Tibial nerve (tissue), 4 donors: ENCODE measurements at regions not wholly inside any gene's neighbourhood (a gene's known extent, or its start where the extent isn't known, plus 50 kb on each side); places are given as distances from the start of the nearest gene placed in this dataset.

Source experiments
- DNase-seq, 2 donors: peaks; one replicate each; pipeline ENCODE4 v3.0.0-alpha.2; 2019; ENCODE audit warnings: low spot score in 2 of 2
- H3K27ac ChIP-seq, 4 donors: fragments of 200-600 bp; sonication (generic) in 3 of 4; one replicate each; pipeline ENCODE4 v1.5.1; 2017 to 2019; ENCODE audit warnings: mild to moderate bottlenecking in 1 of 4
- H3K27me3 ChIP-seq, 2 donors: fragments of 200-600 bp; sonication (generic) in 1 of 2; one replicate each; pipeline versions ENCODE4 v1.5.1 to v1.6.0; 2017 to 2019
- H3K36me3 ChIP-seq, 3 donors: fragments of 200-600 bp; sonication (generic); one replicate each; pipeline ENCODE4 v1.5.1; 2018 to 2019
- H3K4me1 ChIP-seq, 4 donors: fragments of 200-600 bp; sonication (generic) in 3 of 4; one replicate each; pipeline ENCODE4 v1.5.1; 2017 to 2019
- H3K4me3 ChIP-seq, 4 donors: fragments of 200-600 bp; sonication (generic) in 3 of 4; one replicate each; pipeline ENCODE4 v1.5.1; 2017 to 2019; ENCODE audit warnings: mild to moderate bottlenecking in 1 of 4, moderate library complexity in 1 of 4
- H3K9me3 ChIP-seq, 4 donors: fragments of 200-600 bp; sonication (generic) in 3 of 4; one replicate each; pipeline ENCODE4 v1.5.1; 2017 to 2019
- CTCF ChIP-seq, 5 experiments: fragments of 200-600 bp in 3 of 5; fragments of 450-650 bp in 2 of 5; sonication (generic) in 3 of 5; IDR thresholded peaks; one replicate each; pipeline ENCODE4 v1.5.1; 2016 to 2019; ENCODE audit warnings: antibody characterized with exemption in 5 of 5, mild to moderate bottlenecking in 3 of 5, moderate library complexity in 2 of 5
- EP300 ChIP-seq, 2 donors: sonication (generic); formaldehyde crosslinking; IDR thresholded peaks; one replicate each; pipeline ENCODE4 v1.6.1; 2017; ENCODE audit warnings: antibody characterized with exemption in 2 of 2, mild to moderate bottlenecking in 1 of 2
- POLR2A ChIP-seq, 2 donors: fragments of 450-650 bp; IDR thresholded peaks; one replicate each; pipeline ENCODE4 v1.6.1; 2017; ENCODE audit warnings: antibody characterized with exemption in 2 of 2, mild to moderate bottlenecking in 2 of 2, moderate library complexity in 2 of 2
- WGBS, 2 donors: methylation state at CpG; one replicate each; pipeline ENCODE4 v1.1.5; 2018; 5-methylcytosine and 5-hydroxymethylcytosine counted together

GRCh38 chr14:83702619-83703018 is 1827.3 kb upstream of the FLRT2 start:
- no peaks in the 10 kb centered on the region for H3K4me1 ChIP-seq
- no peaks in the 10 kb centered on the region for H3K36me3 ChIP-seq
- no peaks in the 10 kb centered on the region for H3K9me3 ChIP-seq
- TF ChIP-seq POLR2A (IDR thresholded peaks at IDR 0.05) (no peak), CTCF (IDR thresholded peaks at IDR 0.05) (no peak), EP300 (IDR thresholded peaks at IDR 0.05) (no peak)
- 69 to 77% methylated on average over 1 of the region's 1 CpG for WGBS, 2 donors
- H3K4me3 ChIP-seq = no peak overlapping the region
- no peak for DNase-seq
- no peaks in the 10 kb centered on the region for H3K27me3 ChIP-seq
- H3K27ac ChIP-seq = no peak overlapping the region

GRCh38 chr14:83706231-83706954 is 1823.6 kb upstream of the FLRT2 start:
- TF ChIP-seq EP300 (IDR thresholded peaks at IDR 0.05) = no peak
- TF ChIP-seq POLR2A (IDR thresholded peaks at IDR 0.05) = no peak
- TF ChIP-seq CTCF (IDR thresholded peaks at IDR 0.05) = no peak
- no peaks in the 10 kb centered on the region for H3K4me1 ChIP-seq
- H3K9me3 ChIP-seq = no peaks in the 10 kb centered on the region
- H3K27ac ChIP-seq = no peak overlapping the region
- no peak for DNase-seq
- H3K4me3 ChIP-seq = no peak overlapping the region
- WGBS, 2 donors = 67 to 71% methylated on average over 4 of the region's 4 CpGs
- no peaks in the 10 kb centered on the region for H3K36me3 ChIP-seq
- no peaks in the 10 kb centered on the region for H3K27me3 ChIP-seq

- H3K9me3 ChIP-seq = no peaks in the 10 kb centered on the region
- no peaks in the 10 kb centered on the region for H3K4me1 ChIP-seq
- H3K27me3 ChIP-seq = no peaks in the 10 kb centered on the region
- 82 to 90% methylated on average over 2 of the region's 2 CpGs for WGBS, 2 donors
- no peak overlapping the region for H3K27ac ChIP-seq
- TF ChIP-seq EP300 (IDR thresholded peaks at IDR 0.05) (no peak), POLR2A (IDR thresholded peaks at IDR 0.05) (no peak), CTCF (IDR thresholded peaks at IDR 0.05) (no peak)
- H3K4me3 ChIP-seq = no peak overlapping the region
- no peaks in the 10 kb centered on the region for H3K36me3 ChIP-seq
- no peak for DNase-seq
These were observed 1822.9 kb upstream of the FLRT2 start for GRCh38 chr14:83707056-83707455.

- Histone ChIP-seq H3K9me3 (no peaks in the 10 kb centered on the region), H3K36me3 (no peaks in the 10 kb centered on the region), H3K4me3 (no peak overlapping the region), H3K27me3 (no peaks in the 10 kb centered on the region), H3K27ac (no peak overlapping the region), H3K4me1 (no peaks in the 10 kb centered on the region)
- TF ChIP-seq CTCF (IDR thresholded peaks at IDR 0.05) (no peak), EP300 (IDR thresholded peaks at IDR 0.05) (no peak), POLR2A (IDR thresholded peaks at IDR 0.05) (no peak)
- no peak for DNase-seq
These were observed 1820.8 kb upstream of the FLRT2 start for GRCh38 chr14:83709116-83709515.

- TF ChIP-seq CTCF (IDR thresholded peaks at IDR 0.05) (no peak), POLR2A (IDR thresholded peaks at IDR 0.05) (no peak), EP300 (IDR thresholded peaks at IDR 0.05) (no peak)
- Histone ChIP-seq H3K4me1 (no peaks in the 10 kb centered on the region), H3K4me3 (no peak overlapping the region), H3K27me3 (no peaks in the 10 kb centered on the region), H3K9me3 (no peaks in the 10 kb centered on the region), H3K27ac (no peak overlapping the region), H3K36me3 (no peaks in the 10 kb centered on the region)
- 95% methylated on average over 2 of the region's 2 CpGs for WGBS, 2 donors
- no peak for DNase-seq
These were observed 1818.9 kb upstream of the FLRT2 start for GRCh38 chr14:83711046-83711445.
